ENCODE measurements at regions not wholly inside any gene's neighbourhood (a gene's known extent, or its start where the extent isn't known, plus 50 kb on each side); places are given as distances from the start of the nearest gene placed in this dataset.

DNA sequence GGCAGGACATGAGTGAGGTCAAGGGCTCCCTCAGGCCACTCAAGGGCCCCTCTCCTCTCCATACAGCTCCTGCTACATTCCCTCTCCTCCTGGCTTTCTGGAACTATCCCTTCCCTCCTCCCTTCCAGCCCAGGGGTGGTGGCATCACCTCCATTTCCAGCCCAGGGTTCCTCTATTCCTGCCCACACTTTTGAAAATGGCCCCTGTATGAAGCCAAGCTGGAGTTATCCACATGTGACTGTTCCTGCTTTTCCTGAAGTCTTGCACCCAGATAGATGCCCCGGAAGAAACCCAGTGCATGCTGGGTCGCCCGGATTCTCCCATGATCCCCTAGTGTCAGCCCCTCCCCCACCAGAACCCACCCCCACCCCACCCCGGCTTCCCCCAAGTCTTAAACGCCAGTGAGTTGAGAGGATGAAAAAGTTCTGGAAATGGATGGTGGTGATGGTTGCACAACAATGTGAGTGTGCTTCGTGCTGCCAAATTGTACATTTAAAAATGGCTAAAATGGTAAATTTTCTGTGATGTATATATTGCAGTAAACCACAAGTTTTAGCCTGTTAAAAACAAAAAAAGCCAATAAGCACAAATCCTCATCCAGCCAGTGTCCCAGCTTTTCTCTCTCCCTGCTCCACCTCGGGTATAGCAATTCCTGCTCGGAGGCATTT, 136.9 kb downstream of the SCARB1 start:
- Mint-ChIP-seq H3K27ac (no peak overlapping the region), H3K4me1 (no peaks in the 10 kb centered on the region), H3K9me3 (no peaks in the 10 kb centered on the region), H3K4me3 (no peak overlapping the region), H3K27me3 (no peaks in the 10 kb centered on the region), H3K36me3 (ENCODE audit: low read depth) (no peaks in the 10 kb centered on the region)
- ChIA-PET POLR2A (no interaction called here), CTCF (no interaction called here)
- DNase-seq = no peak

DNA sequence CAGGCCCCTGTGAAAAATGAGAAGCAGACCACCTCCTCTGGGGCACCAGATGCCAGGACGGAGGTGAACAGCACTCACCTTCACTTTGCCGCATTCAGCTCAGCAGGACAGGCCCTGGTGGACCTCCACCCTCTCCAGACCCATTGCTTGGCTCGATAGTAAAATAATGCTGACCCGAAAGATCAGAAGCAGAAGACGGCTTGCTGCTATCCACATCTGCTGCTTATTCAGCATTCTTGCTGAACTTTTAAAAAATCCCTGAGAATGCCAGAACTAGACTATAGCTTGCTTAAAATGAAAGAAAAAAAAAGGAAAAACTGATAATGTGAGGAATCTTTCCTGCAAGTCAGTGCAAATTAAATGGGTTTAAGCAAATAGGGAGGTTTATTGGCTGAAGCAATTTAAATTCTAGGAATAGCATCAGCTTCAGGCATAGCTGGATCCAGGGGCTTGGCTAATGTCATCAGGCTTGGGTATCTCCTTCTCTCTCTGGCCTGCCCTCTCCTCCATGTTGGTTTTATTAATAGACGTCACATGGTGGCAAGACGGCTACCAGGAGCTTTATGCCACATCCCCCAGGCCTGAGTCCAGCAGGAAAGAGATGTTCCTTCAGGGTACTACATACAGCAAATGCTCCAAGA, 137.9 kb downstream of the SCARB1 start:
- H3K27me3 Mint-ChIP-seq = peaks cover 4% of the 10 kb centered on the region
- H3K4me1 Mint-ChIP-seq = no peaks in the 10 kb centered on the region
- CTCF ChIA-PET = no interaction called here
- no peaks in the 10 kb centered on the region for H3K9me3 Mint-ChIP-seq
- H3K4me3 Mint-ChIP-seq = no peak overlapping the region
- H3K36me3 Mint-ChIP-seq (ENCODE audit: low read depth) = no peaks in the 10 kb centered on the region
- POLR2A ChIA-PET = no interaction called here
- H3K27ac Mint-ChIP-seq = no peak overlapping the region
- no peak for DNase-seq

DNA sequence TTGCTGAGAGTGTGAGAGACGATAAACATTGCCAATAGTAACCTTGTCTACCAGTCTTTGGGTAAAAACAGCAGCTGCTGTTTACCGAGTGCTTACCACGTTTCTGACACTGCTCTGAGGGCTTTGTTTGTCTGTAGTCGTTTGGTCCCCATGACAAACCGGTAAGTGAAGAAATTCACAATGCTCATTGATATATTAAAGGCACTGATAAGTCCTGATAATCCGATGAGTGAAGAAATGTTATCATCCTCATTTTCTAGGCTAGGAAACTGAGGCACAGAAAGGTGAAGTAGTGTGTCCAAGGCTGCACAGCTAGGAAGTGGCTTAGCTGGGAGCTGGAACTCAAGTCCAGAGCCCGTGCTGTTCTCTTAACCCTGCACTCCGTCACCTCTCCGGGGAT, 138.6 kb downstream of the SCARB1 start:
- Mint-ChIP-seq H3K9me3 (no peaks in the 10 kb centered on the region), H3K36me3 (ENCODE audit: low read depth) (no peaks in the 10 kb centered on the region), H3K4me1 (no peaks in the 10 kb centered on the region), H3K4me3 (no peak overlapping the region), H3K27me3 (peaks cover 4% of the 10 kb centered on the region), H3K27ac (no peak overlapping the region)
- POLR2A ChIA-PET = no interaction called here
- DNase-seq = no peak
- CTCF ChIA-PET = no interaction called here

DNA sequence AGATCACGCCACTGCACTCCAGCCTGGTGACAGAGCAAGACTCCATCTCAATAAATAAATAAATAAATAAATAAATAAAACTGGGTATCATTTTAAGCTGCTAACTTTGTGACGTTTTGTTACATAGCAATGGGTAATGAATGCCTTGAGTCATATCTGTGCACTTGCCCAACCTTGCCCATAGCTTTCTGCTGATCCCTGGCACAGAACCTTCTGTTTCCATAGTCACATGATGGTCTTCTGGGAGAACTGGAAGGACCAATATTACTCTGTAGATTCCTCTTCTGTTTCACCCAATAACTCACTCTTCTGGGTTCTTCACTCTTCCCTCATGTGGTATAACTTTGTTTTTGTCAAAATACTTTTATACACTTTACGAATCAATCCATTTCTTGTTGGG, 140.8 kb downstream of the SCARB1 start:
- CTCF ChIA-PET = interaction anchor here (0.6 to 1.0 kb wide), 2 partner anchors 9 to 114 kb away, joined by 3 read pairs; no protein-coding TSS in a partner anchor
- no peak overlapping the region for H3K4me3 Mint-ChIP-seq

DNA sequence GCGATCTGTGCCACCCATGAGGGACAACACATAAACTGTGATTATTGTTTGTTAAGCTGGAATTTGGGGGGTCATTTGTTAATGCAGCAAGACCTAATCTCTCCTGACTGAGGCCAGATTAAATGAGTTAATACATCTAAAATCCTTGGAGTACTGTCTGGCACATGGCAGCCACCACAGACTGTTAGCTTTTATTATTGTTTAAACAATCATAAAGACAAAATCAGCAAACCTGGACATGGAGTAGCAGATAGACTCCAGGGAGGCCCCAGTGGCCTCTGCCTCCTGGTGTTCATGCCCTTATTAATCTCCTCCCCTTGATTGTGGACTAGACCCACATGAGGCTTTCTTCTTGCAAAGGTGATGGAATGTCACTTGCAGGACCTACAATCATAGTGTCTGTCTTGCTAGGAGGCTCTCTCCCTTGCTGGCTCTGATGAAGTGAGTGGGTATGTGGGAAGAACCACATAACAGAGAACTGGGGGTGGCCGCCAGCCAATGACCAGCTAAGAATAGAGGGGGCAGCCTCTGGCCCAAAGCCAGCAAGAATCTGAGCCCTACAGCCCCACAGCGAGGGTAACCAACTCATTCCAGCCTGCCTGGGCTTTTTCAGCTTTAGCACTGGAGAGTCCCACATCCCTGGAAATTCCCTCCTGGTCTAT, 142.0 kb downstream of the SCARB1 start:
- no peak overlapping the region for H3K27ac Mint-ChIP-seq

More for the DNA sequence above, 140.8 kb downstream of the SCARB1 start:
- DNase-seq = no peak
- Mint-ChIP-seq H3K27me3 (peaks cover 4% of the 10 kb centered on the region), H3K27ac (no peak overlapping the region), H3K4me1 (no peaks in the 10 kb centered on the region), H3K9me3 (no peaks in the 10 kb centered on the region), H3K36me3 (ENCODE audit: low read depth) (no peaks in the 10 kb centered on the region)
- POLR2A ChIA-PET = no interaction called here

DNA sequence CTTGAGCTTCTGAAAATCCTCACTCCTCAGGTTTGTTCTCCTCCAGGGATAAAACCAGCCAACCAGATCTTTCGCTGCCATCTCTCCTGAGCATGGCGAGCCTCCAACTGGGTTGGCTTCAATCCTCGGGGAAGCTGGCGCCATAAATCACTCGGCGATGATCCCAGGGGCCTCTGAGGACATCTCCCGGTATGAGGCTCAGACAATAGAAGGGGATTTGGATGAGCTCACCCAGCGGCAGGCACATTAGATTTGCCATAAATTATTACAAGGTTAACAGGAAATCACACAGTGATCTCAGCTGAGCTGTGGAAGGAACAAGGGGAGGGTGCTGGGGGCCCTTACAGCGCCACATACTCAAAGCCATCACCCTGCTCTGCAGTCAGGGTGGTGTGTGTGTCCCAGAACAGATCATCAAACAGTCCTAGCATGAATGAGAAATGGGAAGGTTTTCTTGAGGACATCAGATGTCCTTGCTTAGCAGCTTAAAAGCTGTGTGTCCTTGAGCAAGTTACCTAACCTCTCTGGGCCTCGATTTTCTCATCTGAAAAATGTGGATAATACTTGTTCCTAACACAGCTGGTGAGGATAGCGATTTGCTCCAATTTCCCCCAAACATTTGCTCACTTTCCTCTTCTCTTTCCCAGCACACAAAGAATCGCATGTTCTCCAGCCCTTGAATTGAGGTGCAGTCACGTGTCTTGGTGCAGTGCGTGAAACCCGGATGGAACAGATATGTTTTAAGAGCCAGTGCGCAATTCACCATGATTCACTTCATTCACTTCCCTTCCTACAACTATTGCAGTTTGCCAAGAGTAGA, 142.8 kb downstream of the SCARB1 start:
- ChIA-PET POLR2A (no interaction called here), CTCF (interaction anchor here (0.6 to 0.8 kb wide), 2 partner anchors 11 to 30 kb away, joined by 3 read pairs; no protein-coding TSS in a partner anchor)
- DNase-seq = no peak
- Mint-ChIP-seq H3K27me3 (peaks cover 4% of the 10 kb centered on the region), H3K27ac (no peak overlapping the region), H3K4me3 (no peak overlapping the region), H3K4me1 (no peaks in the 10 kb centered on the region), H3K36me3 (ENCODE audit: low read depth) (no peaks in the 10 kb centered on the region), H3K9me3 (no peaks in the 10 kb centered on the region)

More for the DNA sequence above, 142.0 kb downstream of the SCARB1 start:
- H3K4me1 Mint-ChIP-seq = no peaks in the 10 kb centered on the region
- H3K27me3 Mint-ChIP-seq = peaks cover 4% of the 10 kb centered on the region
- ChIA-PET POLR2A (no interaction called here), CTCF (interaction anchor here (1.0 kb wide), 1 partner anchor 10 kb away, joined by 3 read pairs; no protein-coding TSS in a partner anchor)
- no peak overlapping the region for H3K4me3 Mint-ChIP-seq
- no peak for DNase-seq
- no peaks in the 10 kb centered on the region for H3K36me3 Mint-ChIP-seq (ENCODE audit: low read depth)
- no peaks in the 10 kb centered on the region for H3K9me3 Mint-ChIP-seq

DNA sequence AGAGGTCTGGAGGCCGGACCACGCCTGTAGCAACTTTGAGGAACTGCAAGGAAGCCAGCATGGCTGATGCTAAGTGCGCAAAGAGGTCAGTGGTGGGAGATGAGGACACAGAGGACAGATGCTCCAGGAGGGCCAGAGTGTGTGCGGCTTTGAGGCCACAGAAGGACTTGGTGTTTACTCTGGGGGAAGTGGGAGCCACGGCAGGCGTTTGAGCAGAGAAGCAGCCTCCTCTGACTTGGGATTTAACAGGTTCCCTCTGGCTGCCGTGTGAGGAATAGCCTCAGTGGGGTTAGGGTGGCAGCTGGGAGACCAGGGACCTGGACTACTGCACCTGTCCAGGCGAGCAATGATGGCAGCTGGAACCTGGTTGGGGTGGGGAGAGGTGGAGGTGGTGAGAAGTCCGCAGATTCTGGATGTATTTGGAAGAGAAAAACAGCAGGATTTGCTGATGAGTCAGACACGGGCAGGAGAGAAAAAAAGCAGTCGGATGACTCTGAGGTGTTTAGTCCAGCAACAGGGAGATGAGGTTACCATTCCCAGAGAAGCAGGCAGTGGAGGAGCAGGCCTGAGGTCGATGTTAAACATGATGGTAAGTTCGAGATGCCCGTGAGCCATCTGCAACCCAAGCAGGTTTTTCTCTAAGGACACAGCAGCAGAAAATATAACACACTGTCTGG, 143.5 kb downstream of the SCARB1 start:
- no peak overlapping the region for H3K4me3 Mint-ChIP-seq
- POLR2A ChIA-PET = no interaction called here
- CTCF ChIA-PET = interaction anchor here (0.6 to 0.8 kb wide), 2 partner anchors 11 to 31 kb away, joined by 3 read pairs; no protein-coding TSS in a partner anchor

DNA sequence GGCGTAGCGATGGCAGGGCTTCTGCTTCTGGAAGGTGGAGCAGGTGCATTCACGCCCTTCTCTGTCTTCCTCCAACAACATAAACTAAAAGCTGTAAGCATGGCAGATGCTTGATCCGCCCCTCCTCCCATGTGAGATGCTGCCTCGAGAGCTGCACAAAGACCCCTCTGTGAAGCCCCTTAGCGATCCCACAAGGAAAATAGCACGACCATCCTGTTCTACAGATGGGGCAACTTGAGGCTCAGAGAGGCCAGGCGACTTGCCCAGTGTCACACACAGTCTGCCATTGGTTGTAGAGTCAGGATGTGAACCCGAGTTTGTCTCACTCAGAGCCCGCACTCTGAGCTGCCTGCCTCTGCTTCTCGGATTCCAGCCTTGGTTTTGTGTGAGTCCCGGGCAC, 144.4 kb downstream of the SCARB1 start:
- DNase-seq = no peak
- H3K27me3 Mint-ChIP-seq = peaks cover 4% of the 10 kb centered on the region
- POLR2A ChIA-PET = no interaction called here
- H3K27ac Mint-ChIP-seq = no peak overlapping the region
- CTCF ChIA-PET = no interaction called here
- H3K9me3 Mint-ChIP-seq = no peaks in the 10 kb centered on the region
- H3K4me3 Mint-ChIP-seq = no peak overlapping the region
- H3K36me3 Mint-ChIP-seq (ENCODE audit: low read depth) = no peaks in the 10 kb centered on the region
- H3K4me1 Mint-ChIP-seq = peaks cover 6% of the 10 kb centered on the region

More for the DNA sequence above, 143.5 kb downstream of the SCARB1 start:
- H3K27ac Mint-ChIP-seq = no peak overlapping the region
- peaks cover 4% of the 10 kb centered on the region for H3K27me3 Mint-ChIP-seq
- no peaks in the 10 kb centered on the region for H3K36me3 Mint-ChIP-seq (ENCODE audit: low read depth)
- no peak for DNase-seq
- no peaks in the 10 kb centered on the region for H3K9me3 Mint-ChIP-seq
- H3K4me1 Mint-ChIP-seq = no peaks in the 10 kb centered on the region

DNA sequence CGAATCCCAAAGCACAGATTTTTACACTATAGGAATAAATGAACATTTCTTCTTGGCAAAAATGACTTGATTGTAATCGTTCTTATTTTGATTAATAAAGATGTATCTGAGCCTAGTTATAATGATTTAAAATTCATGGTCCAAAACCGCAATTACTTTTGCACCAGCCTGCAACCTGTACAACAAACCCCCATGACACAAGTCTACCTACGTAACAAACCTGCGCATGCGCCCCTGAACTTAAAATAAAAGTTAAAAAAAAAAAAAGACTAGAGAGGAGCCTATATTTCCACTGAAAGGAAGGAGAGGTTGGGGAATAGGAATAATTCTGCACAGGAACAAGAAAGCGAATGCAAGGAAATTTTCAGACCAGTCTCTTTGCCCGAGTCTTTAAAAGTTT, 145.2 kb downstream of the SCARB1 start:
- Mint-ChIP-seq H3K36me3 (ENCODE audit: low read depth) (no peaks in the 10 kb centered on the region), H3K9me3 (no peaks in the 10 kb centered on the region), H3K27me3 (peaks cover 4% of the 10 kb centered on the region), H3K27ac (no peak overlapping the region), H3K4me3 (no peak overlapping the region), H3K4me1 (peaks cover 14% of the 10 kb centered on the region)
- POLR2A ChIA-PET = no interaction called here
- CTCF ChIA-PET = no interaction called here
- no peak for DNase-seq

DNA sequence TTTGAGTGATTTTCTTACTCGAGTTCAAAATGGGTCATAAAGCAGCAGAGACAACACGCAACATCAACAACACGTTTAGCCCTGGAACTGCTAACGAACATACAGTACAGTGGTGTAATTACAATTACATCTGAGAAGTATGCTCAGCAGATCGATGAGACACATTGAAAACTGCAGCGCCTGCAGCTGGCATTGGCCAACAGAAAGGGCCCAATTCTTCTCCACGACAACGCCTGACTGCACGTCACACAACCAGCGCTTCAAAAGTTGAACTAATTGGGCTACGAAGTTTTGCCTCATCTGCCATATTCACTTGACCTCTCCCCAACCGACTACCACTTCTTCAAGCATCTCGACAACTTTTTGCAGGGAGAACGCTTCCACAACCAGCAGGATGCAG, 145.6 kb downstream of the SCARB1 start:
- Mint-ChIP-seq H3K9me3 (no peaks in the 10 kb centered on the region), H3K27ac (no peak overlapping the region), H3K36me3 (ENCODE audit: low read depth) (no peaks in the 10 kb centered on the region), H3K4me1 (peaks cover 18% of the 10 kb centered on the region), H3K4me3 (no peak overlapping the region), H3K27me3 (peaks cover 4% of the 10 kb centered on the region)
- POLR2A ChIA-PET = no interaction called here
- no peak for DNase-seq
- CTCF ChIA-PET = no interaction called here

DNA sequence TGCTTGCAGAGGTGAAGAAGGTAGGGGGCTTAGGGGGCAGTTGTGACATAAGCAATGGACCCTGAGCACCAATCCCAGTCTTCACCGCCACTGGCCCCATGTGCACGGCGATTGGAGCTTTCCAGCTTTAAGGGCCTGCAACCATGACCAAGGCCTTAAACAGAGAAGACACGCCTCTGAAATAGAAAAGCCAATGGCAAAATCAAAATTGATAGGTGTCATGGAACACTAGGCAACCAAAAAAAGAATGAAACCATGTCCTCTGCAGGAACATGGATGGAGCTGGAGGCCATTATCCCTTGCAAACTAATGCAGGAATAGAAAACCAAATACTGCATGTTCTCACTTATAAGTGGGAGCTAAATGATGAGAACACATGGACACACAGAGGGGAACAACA, 146.3 kb downstream of the SCARB1 start:
- Mint-ChIP-seq H3K27ac (no peak overlapping the region), H3K36me3 (ENCODE audit: low read depth) (no peaks in the 10 kb centered on the region), H3K4me1 (peaks cover 21% of the 10 kb centered on the region), H3K9me3 (no peaks in the 10 kb centered on the region), H3K4me3 (no peak overlapping the region), H3K27me3 (peaks cover 4% of the 10 kb centered on the region)
- no peak for DNase-seq
- ChIA-PET POLR2A (no interaction called here), CTCF (no interaction called here)

DNA sequence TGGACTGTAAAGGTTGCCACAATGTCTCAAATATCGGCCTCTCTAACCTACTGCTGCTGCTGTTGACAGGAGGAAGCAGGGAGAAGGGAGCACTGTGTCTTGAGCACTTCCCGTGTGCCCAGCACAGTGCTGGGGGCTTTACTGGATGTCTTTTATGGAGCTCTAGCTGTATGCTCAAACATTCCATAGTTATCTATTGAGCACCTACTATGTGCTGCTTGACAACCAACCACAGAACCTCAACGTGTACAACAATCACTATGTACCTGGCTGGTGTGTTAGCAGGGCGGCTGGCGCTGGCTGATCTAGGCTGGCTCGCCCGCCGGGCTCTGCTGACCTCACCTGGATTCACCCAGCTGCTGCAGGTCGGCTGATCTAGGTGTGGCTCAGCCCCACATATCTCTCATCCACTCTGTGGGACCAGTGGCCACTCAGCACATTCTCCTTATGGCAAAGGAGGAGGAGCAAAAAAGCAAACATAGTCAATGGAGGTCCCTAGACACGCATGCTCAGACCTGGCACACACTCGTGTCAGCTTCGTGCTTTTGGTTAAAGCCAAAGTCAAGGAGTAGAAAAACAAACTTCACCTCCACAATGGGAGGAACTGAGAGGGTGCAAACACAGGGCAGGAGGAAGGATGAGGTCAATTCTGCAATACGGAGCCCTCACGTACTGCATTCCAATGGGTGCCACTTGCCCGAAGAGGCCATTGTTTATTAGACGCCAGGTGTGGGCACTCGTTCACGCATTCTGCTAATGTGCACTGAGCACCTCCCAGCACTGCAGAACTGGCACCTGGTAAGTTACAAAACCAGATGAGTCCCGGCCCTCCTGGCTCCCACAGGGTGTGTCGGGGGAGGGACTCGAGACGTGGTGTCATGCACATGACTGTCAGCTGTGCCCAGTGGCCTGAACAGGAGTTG, 147.2 kb downstream of the SCARB1 start:
- Mint-ChIP-seq H3K4me3 (no peak overlapping the region), H3K27ac (no peak overlapping the region), H3K27me3 (peaks cover 4% of the 10 kb centered on the region), H3K4me1 (peaks cover 21% of the 10 kb centered on the region), H3K36me3 (ENCODE audit: low read depth) (no peaks in the 10 kb centered on the region), H3K9me3 (no peaks in the 10 kb centered on the region)
- CTCF ChIA-PET = no interaction called here
- POLR2A ChIA-PET = no interaction called here
- DNase-seq = no peak

Data from activated CD4-positive, alpha-beta T cell treated with anti-CD3 and anti-CD28 coated beads, Interleukin-2, amount 10 ng/mL, durations not matched to agents 7 days and 5 days (primary cell).